Activated CD4-positive, alpha-beta T cell treated with anti-CD3 and anti-CD28 coated beads, Interleukin-10, Interleukin-2, amounts not matched to agents 100 ng/mL and 50 ng/mL, durations not matched to agents 16 hours and 8 hours (primary cell): ENCODE measurements at regions not wholly inside any gene's neighbourhood (a gene's known extent, or its start where the extent isn't known, plus 50 kb on each side); places are given as distances from the start of the nearest gene placed in this dataset.
"Not testable (repeated sequence)": the region's sequence is repeated elsewhere in the genome, so short reads cannot be mapped to it uniquely, and the experiment has no call there.

Experiments used
- DNase-seq: peaks from one replicate; pipeline ENCODE4 v3.0.0-alpha.2; 2020

DNA sequence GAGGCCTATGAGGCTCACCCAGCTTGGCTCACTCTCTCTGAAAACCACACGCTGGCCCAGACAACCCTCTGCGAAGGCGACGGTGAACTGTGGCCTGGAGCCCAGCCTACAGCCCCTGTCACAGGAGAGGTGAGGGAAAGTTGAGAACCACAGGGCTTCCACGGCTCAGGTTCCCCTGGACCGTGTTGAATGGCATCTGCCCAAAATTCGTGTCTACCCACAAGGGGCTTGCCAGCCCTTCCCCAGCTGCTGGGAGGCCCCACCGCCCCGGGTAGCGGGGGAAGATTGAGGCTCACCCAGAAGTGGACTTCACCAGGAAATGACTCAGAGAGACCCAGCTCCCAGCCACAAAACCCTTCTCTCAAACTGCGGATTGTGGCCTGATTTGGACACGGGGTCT is 197.1 kb downstream of the CTTN start:
- no peak for DNase-seq

- DNase-seq, result no peak
These were observed 197.8 kb downstream of the CTTN start for GRCh38 chr11:70596091-70596490.

- no peak for DNase-seq
These were observed 198.8 kb downstream of the CTTN start for GRCh38 chr11:70597006-70597555.

DNA sequence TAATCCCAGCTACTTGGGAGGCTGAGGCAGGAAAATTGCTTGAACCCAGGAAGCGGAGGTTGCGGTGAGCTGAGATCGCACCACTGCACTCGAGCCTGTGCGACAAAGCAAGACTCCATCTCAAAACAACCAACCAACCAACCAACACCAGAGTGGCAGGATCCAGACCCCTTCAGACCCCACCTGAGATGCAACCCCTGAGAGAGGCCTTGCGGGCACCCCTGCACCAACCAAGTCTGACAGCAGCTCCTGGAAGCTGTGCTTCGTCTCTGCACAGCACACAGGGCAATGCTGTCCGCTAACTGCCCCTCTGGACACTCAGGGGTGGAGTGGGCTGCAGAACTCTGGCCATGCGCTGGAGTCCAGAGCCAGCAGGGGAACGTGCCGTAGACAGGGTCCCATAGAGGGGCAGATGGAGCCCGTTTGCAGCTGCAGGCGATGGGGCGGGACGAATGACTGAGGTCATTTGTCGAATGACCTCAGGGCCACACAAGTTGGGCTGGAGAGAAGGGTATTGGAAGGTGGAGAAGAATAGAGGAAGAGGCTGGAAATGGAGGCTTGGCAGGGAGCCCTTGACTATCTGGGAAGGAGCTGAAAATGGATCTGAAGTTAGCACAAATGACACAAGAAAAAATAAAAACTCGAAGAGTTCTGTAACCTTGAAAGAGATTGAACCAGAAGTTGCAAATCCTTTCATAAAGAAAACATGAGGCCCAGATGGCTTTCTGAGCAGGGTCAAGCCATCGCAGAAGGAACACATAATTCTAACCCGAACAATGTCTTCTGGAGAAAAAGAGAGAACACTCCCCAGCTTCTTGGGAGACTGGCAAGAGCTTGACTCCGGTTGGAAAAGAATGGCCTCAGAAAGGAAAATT is 199.7 kb downstream of the CTTN start:
- DNase-seq, result no peak

- DNase-seq, result not testable (repeated sequence)
These were observed 202.6 kb downstream of the CTTN start for GRCh38 chr11:70600911-70601415.

- DNase-seq, result no peak
These were observed 203.7 kb downstream of the CTTN start for GRCh38 chr11:70601861-70602538.

GRCh38 chr11:70603114-70603755 is 204.9 kb downstream of the CTTN start:
- no peak for DNase-seq

GRCh38 chr11:70603756-70604211 is 205.5 kb downstream of the CTTN start:
- no peak for DNase-seq

DNA sequence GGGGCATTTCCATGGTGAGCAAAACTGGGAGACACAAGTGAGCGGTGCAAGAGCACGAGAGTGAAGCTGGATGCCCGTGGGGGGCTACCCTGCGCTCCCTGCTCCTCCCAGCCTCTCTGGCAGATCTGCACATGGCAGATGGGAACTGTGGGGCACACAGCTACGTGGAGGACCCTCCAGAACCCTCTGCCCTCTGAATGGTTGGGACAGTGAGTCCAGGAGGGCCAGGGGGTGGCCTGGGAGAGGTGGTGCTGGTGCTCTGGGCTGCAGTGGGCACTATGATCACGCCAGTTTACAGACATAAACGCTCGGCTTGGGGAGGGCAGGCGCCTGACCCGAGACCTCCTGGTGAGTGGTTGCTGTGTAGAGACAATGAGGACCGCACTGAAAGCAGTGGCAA is 205.9 kb downstream of the CTTN start:
- DNase-seq, result no peak

DNA sequence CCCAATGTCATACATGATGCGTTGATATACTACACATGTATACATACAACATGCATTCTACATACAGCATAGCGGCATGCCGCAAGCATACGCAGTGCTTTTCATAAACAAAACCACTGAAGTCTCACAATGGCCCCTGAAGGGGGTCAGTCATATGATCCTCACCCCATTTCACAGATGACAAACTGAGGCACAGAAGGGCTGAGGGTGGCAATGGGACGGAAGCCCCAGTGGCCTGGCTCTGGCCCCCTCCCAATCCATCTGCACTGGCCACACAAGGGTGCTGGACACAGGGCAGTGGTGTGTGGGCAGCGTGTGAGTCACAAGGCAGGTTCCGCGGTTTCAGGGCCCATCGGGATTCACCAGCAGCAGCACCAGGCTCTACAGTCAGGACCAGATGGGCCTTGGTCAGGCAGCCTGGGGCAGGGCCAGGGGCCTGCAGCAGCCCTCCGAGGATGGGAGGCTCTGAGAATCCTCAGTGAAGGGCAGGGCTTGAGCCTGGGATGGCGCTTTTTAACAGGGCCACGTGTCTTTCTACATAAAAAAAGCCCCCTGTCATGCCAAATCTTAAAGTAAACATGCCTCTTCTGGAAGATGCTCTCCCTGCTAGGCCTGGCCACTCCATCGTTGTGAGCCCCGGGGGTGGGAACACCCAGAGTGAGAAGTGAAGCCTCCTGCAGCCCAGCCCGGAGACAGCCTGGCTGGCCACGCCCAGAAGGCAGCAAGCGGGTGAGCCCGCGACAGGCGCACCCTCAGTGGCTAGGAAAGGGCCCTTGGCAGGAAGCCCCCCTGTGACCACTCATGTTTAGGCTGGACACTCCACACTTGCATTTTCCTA is 206.5 kb downstream of the CTTN start:
- no peak for DNase-seq

DNA sequence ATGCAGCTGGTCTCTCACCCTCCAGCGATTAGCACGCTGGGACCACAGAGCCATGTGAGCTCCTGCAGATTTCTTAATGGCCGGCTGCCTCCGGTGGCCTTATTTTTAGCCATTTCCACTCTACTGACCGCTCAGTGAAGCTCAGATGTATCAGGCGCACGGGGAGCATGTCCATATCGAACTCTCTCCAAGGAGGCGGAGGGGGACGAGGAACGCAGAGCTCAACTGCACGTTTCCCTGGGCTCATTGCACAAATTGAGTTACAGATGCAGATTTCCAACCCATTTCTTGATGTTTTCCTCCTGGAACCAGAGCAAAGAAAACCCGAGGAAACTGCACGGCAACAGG is 207.1 kb downstream of the CTTN start:
- no peak for DNase-seq

GRCh38 chr11:70605846-70606245 is 207.5 kb downstream of the CTTN start:
- DNase-seq, result no peak

DNA sequence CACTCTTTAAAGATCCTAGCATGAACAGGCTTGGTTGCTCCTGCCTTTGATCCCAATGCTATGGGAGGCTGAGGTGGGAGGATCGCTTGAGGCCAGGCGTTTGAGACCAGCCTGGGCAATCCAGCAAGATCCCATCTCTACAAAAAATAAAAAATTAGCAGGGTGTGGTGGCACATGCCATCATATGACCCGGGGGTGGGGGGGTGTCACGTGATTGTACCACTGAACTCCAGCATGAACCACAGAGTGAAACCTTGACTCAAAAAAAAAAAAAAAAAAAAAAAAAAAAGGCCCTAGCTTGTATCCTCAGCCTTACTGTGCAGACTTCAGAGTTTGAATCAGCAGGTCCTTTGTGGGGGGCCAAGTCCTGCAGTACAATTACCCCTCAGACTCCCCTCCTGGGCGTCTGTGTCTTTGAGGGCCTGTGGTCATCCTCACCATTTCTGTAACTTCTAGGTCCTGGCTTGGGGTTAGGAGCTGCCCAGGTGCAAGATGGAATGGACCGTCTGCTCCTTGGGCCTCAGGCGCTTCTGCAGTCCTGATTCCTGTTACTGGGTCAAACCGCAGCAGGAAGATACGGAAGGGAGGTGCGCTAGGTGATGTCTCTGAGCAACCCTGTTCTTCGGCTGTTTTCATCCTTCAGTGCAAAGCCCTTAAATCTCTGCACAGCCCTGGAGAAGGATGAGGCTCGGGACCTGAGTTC is 208.1 kb downstream of the CTTN start:
- DNase-seq, result peak; percentile 10

DNA sequence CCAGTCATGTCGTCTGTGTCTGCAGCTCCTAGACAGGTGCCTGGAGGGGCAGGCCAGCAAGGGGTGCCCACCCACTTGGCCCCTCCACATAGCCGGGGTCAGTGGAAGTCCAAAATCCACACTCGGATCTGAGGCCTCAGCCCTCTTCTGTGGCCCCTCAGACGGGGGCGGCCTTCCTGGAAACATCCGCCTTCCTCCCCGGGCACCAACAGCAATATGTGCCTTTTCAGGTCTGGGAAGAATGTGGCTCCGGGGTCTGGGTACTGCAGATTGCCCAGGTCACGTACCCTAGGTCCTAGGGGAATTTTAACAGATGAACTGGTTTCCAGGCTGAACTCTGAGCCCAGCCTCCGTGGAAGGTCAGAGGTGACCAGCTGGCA is 208.6 kb downstream of the CTTN start:
- DNase-seq, result no peak

DNA sequence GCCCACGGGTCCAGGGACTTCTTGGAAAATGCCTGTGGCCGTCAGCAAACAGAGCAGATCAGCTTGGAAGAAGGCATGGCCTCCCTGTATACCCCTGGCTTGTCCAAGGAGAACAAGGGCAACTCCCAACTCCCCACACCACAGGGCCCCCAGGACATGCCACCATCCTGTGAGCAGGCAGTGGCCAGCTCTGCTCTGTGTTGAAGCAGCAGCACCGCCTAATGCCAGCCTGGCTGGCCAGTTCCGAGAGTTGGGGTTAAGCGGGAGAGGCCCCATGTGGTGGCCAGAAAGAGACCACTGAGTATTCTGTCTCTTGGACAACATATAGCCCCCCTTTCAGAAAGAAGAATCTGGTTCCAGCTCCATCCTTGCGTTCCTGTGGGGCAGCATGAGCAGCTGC is 209.2 kb downstream of the CTTN start:
- DNase-seq, result no peak

GRCh38 chr11:70608568-70609470 is 210.5 kb downstream of the CTTN start:
- no peak for DNase-seq

DNA sequence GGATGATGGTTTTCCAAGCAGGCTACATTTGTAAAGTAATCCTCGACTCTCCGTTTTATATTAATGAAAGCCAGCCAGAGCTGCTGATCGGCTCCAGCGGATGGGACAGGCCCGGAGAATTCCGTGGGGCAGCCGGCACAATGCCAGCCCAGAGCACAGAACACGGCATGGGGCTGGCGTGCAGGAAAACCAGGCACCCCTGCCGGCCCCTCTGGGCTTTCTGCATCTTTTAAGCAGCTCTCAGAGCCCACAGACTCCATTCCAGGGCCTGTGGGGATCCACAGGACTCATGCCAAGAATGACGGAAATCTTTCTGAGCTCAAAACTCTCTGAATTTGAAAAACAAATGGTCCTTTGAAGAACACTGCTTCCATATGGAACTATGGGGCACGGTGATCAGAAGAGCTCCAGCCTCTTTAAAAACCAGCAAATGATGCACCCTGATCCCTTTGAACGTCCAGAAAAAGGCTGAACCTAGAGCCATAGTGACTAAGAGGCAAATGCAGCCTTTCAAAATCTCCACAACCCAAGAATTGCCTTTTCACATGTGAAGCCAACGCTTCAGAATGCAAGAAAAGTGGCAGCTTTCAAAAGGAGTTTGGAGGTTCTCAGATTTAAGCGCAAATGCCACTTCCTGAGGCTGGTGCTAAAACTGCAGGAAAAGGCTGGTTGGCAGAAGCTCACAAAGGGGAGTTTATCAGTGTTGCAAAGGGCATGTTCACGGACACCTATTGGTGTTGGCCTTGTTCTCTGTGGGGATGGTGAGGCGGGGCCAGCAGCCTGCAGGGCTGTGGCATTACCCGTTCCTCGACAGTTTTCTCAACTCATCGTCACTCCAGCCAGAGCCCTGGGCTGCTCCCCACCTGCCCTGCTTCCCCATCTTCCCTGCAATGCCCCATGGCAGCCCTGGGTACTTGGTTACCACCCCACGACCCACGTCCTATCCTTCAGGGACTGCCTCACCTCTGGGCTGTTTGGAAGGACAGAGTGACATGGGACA is 212.5 kb downstream of the CTTN start:
- no peak for DNase-seq

- no peak for DNase-seq
These were observed 213.5 kb downstream of the CTTN start for GRCh38 chr11:70611821-70612220.

DNA sequence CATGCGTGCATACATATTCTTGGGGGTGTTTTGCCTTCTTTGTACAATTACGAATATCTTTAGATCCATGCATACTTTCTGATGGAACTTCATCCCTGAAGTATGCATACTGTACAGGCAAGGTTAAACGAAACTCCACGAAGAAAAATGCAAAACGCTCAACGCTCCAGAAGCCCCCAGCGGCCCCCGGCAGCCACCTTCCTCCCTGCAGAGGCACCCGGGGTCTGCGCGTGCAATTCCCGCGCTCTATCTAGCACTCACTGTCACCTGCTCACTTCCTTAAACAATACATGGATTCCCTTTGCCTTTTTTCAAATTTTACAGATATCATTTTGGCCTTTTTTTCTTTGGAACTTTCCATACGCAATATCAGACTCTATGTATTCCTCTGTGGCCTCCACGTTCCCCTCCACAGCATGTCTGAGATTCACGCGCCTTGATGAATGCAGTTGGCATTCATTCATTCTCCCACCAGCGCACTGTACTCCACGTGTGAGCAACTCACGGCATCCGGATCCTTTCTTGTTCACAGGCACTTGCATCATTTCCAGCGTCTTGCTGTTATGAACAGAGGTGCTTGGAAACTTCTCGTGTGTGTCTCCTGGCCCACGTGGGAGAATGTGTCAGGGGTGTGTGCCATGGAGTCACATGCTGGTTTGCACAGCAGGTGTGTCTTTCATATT is 214.3 kb downstream of the CTTN start:
- no peak for DNase-seq
